ENCODE measurements at regions not wholly inside any gene's neighbourhood (a gene's known extent, or its start where the extent isn't known, plus 50 kb on each side); places are given as distances from the start of the nearest gene placed in this dataset.

- Histone ChIP-seq H3K9me3 (no peaks in the 10 kb centered on the region), H3K27me3 (no peaks in the 10 kb centered on the region), H3K36me3 (ENCODE audit: low read depth, missing control alignments) (no peaks in the 10 kb centered on the region), H3K4me3 (no peak overlapping the region), H3K4me1 (no peaks in the 10 kb centered on the region), H3K27ac (no peak overlapping the region)
- intact Hi-C loops (cut with DNase I; ENCODE audit: low total_unique reads), result no loop called here
- no peak for DNase-seq
- WGBS, 2 donors, result 45 to 92% methylated on average over 1 of the region's 1 CpG
- TF ChIP-seq POLR2A (IDR thresholded peaks at IDR 0.05) (no peak), CTCF (IDR thresholded peaks at IDR 0.05) (no peak)
These were observed 79.8 kb downstream of the CDO1 start for GRCh38 chr5:115736690-115737005.

DNA sequence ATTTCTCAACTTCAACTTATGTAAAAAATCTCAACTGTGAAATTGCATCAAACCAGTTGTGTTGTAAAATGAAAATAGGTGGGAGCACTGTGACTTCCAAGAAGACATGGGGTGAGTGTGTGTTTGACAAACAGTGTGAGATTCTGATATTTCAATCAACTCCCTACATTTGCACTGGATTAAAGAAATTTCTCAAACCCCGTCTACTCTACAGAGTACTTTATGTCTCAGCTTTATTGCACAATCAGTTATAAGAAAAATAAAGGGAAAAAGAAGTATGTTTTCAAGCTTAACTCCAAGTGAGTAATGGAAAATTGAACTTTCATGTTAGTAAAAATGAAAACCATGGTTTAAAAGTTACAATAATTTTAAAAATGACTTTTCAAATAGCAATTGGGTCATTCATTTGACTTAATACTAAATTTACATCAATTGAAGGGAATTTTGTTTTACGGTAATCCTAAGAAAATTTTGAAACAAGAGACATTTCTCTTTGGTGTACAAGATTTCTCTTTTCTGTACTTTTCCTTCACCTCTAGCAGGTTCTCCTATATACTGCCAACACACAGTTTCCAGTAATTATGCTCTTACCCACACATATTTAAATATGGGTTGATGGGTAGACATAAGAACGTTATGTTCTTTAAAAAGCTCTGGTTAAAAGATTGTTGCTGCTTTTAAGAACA lies 80.3 kb downstream of the CDO1 start:
- no peak for DNase-seq
- Histone ChIP-seq H3K9me3 (no peaks in the 10 kb centered on the region), H3K4me3 (no peak overlapping the region), H3K4me1 (no peaks in the 10 kb centered on the region), H3K27me3 (no peaks in the 10 kb centered on the region), H3K27ac (no peak overlapping the region), H3K36me3 (ENCODE audit: low read depth, missing control alignments) (no peaks in the 10 kb centered on the region)
- intact Hi-C loops (cut with DNase I; ENCODE audit: low total_unique reads), result no loop called here
- 72 to 77% methylated on average over 3 of the region's 3 CpGs for WGBS, 2 donors
- TF ChIP-seq CTCF (IDR thresholded peaks at IDR 0.05), result no peak
- no peak for TF ChIP-seq POLR2A (IDR thresholded peaks at IDR 0.05)

GRCh38 chr5:115735108-115735998 lies 81.1 kb downstream of the CDO1 start:
- TF ChIP-seq POLR2A (IDR thresholded peaks at IDR 0.05), result no peak
- TF ChIP-seq CTCF (IDR thresholded peaks at IDR 0.05), result no peak

GRCh38 chr5:115733607-115734006 lies 82.9 kb downstream of the CDO1 start:
- Histone ChIP-seq H3K27ac (no peak overlapping the region), H3K27me3 (no peaks in the 10 kb centered on the region), H3K36me3 (ENCODE audit: low read depth, missing control alignments) (no peaks in the 10 kb centered on the region), H3K4me1 (no peaks in the 10 kb centered on the region), H3K4me3 (no peak overlapping the region), H3K9me3 (no peaks in the 10 kb centered on the region)
- WGBS, 2 donors, result 71 to 79% methylated on average over 2 of the region's 2 CpGs
- no peak for TF ChIP-seq POLR2A (IDR thresholded peaks at IDR 0.05)
- TF ChIP-seq CTCF (IDR thresholded peaks at IDR 0.05), result no peak
- intact Hi-C loops (cut with DNase I; ENCODE audit: low total_unique reads), result no loop called here
- DNase-seq, result no peak

More at GRCh38 chr5:115735108-115735998, 81.1 kb downstream of the CDO1 start:
- Histone ChIP-seq H3K4me3 (no peak overlapping the region), H3K4me1 (no peaks in the 10 kb centered on the region), H3K27me3 (no peaks in the 10 kb centered on the region), H3K9me3 (no peaks in the 10 kb centered on the region), H3K36me3 (ENCODE audit: low read depth, missing control alignments) (no peaks in the 10 kb centered on the region), H3K27ac (no peak overlapping the region)
- intact Hi-C loops (cut with DNase I; ENCODE audit: low total_unique reads), result no loop called here
- DNase-seq, result no peak
- 55 to 67% methylated on average over 7 of the region's 7 CpGs for WGBS, 2 donors
